ENCODE measurements at regions not wholly inside any gene's neighbourhood (a gene's known extent, or its start where the extent isn't known, plus 50 kb on each side); places are given as distances from the start of the nearest gene placed in this dataset.

- H3K9me3 ChIP-seq (ENCODE audit: low read depth), result no peaks in the 10 kb centered on the region
- in situ Hi-C loops (cut with MboI), result no loop called here
- H3K27ac ChIP-seq, result no peak overlapping the region
- H3K36me3 ChIP-seq (ENCODE audit: low read depth), result no peaks in the 10 kb centered on the region
- H3K27me3 ChIP-seq (replicated peaks; ENCODE audit: insufficient read depth), result no peaks in the 10 kb centered on the region
- no peak overlapping the region for H2AFZ ChIP-seq
- WGBS, 2 experiments (ENCODE audit: low coverage in 1 of 2, low lambda C conversion rate in 2 of 2, missing lambda C conversion rate in 2 of 2), result 56 to 67% methylated on average over 9 of the region's 9 CpGs
- no peaks in the 10 kb centered on the region for H3F3A ChIP-seq (ENCODE audit: insufficient read depth)
- no peaks in the 10 kb centered on the region for H3K79me2 ChIP-seq (ENCODE audit: insufficient read depth)
- H3K9ac ChIP-seq, result no peak overlapping the region
- H3K4me1 ChIP-seq (ENCODE audit: insufficient read depth), result no peaks in the 10 kb centered on the region
- H4K20me1 ChIP-seq (ENCODE audit: insufficient read depth), result no peaks in the 10 kb centered on the region
- no peak overlapping the region for H3K4me2 ChIP-seq (ENCODE audit: unreplicated experiment)
- TF ChIP-seq EZH2 (IDR thresholded peaks at IDR 0.05; ENCODE audit: insufficient read depth, poor library complexity, severe bottlenecking) (no peak), EZH2phosphoT487 (IDR thresholded peaks at IDR 0.05; ENCODE audit: insufficient read depth, low read depth) (no peak)
- DNase-seq, result no peak
- no peak overlapping the region for H3K4me3 ChIP-seq
- no peaks in the 10 kb centered on the region for H3K9me2 ChIP-seq (ENCODE audit: insufficient read depth)
Observed at GRCh38 chr14:96953087-96953874, 156.1 kb downstream of the VRK1 start.

- H3K9me3 ChIP-seq (ENCODE audit: low read depth), result no peaks in the 10 kb centered on the region
- no peak for DNase-seq
- H3K9ac ChIP-seq, result no peak overlapping the region
- H3K4me3 ChIP-seq, result no peak overlapping the region
- in situ Hi-C loops (cut with MboI), result no loop called here
- no peak overlapping the region for H3K27ac ChIP-seq
- no peaks in the 10 kb centered on the region for H3K27me3 ChIP-seq (replicated peaks; ENCODE audit: insufficient read depth)
- H3K79me2 ChIP-seq (ENCODE audit: insufficient read depth), result no peaks in the 10 kb centered on the region
- no peaks in the 10 kb centered on the region for H3K36me3 ChIP-seq (ENCODE audit: low read depth)
- TF ChIP-seq EZH2 (IDR thresholded peaks at IDR 0.05; ENCODE audit: insufficient read depth, poor library complexity, severe bottlenecking) (no peak), EZH2phosphoT487 (IDR thresholded peaks at IDR 0.05; ENCODE audit: insufficient read depth, low read depth) (no peak)
- no peak overlapping the region for H3K4me2 ChIP-seq (ENCODE audit: unreplicated experiment)
- no peak overlapping the region for H2AFZ ChIP-seq
- H3F3A ChIP-seq (ENCODE audit: insufficient read depth), result no peaks in the 10 kb centered on the region
- H4K20me1 ChIP-seq (ENCODE audit: insufficient read depth), result no peaks in the 10 kb centered on the region
- no peaks in the 10 kb centered on the region for H3K4me1 ChIP-seq (ENCODE audit: insufficient read depth)
- no peaks in the 10 kb centered on the region for H3K9me2 ChIP-seq (ENCODE audit: insufficient read depth)
- 54 to 56% methylated on average over 3 of the region's 3 CpGs for WGBS, 2 experiments (ENCODE audit: low coverage in 1 of 2, low lambda C conversion rate in 2 of 2, missing lambda C conversion rate in 2 of 2)
Observed at GRCh38 chr14:96953875-96954185, 156.6 kb downstream of the VRK1 start.

- H3F3A ChIP-seq (ENCODE audit: insufficient read depth), result no peaks in the 10 kb centered on the region
- H3K9me2 ChIP-seq (ENCODE audit: insufficient read depth), result no peaks in the 10 kb centered on the region
- no peak overlapping the region for H3K9ac ChIP-seq
- no peaks in the 10 kb centered on the region for H3K27me3 ChIP-seq (replicated peaks; ENCODE audit: insufficient read depth)
- in situ Hi-C loops (cut with MboI), result no loop called here
- H3K4me3 ChIP-seq, result no peak overlapping the region
- no peak overlapping the region for H2AFZ ChIP-seq
- H3K4me1 ChIP-seq (ENCODE audit: insufficient read depth), result no peaks in the 10 kb centered on the region
- no peak for DNase-seq
- TF ChIP-seq EZH2phosphoT487 (IDR thresholded peaks at IDR 0.05; ENCODE audit: insufficient read depth, low read depth), result no peak
- TF ChIP-seq EZH2 (IDR thresholded peaks at IDR 0.05; ENCODE audit: insufficient read depth, poor library complexity, severe bottlenecking), result no peak
- no peaks in the 10 kb centered on the region for H3K79me2 ChIP-seq (ENCODE audit: insufficient read depth)
- H3K27ac ChIP-seq, result no peak overlapping the region
- WGBS, 2 experiments (ENCODE audit: low coverage in 1 of 2, low lambda C conversion rate in 2 of 2, missing lambda C conversion rate in 2 of 2), result 54 to 56% methylated on average over 10 of the region's 10 CpGs
- no peak overlapping the region for H3K4me2 ChIP-seq (ENCODE audit: unreplicated experiment)
- H4K20me1 ChIP-seq (ENCODE audit: insufficient read depth), result no peaks in the 10 kb centered on the region
- no peaks in the 10 kb centered on the region for H3K36me3 ChIP-seq (ENCODE audit: low read depth)
- no peaks in the 10 kb centered on the region for H3K9me3 ChIP-seq (ENCODE audit: low read depth)
Observed at GRCh38 chr14:96956464-96957239, 159.5 kb downstream of the VRK1 start.

- Histone ChIP-seq H3F3A (ENCODE audit: insufficient read depth) (no peaks in the 10 kb centered on the region), H3K9me3 (ENCODE audit: low read depth) (no peaks in the 10 kb centered on the region), H4K20me1 (ENCODE audit: insufficient read depth) (no peaks in the 10 kb centered on the region), H3K27ac (no peak overlapping the region), H3K4me1 (ENCODE audit: insufficient read depth) (no peaks in the 10 kb centered on the region), H3K9me2 (ENCODE audit: insufficient read depth) (no peaks in the 10 kb centered on the region), H3K9ac (no peak overlapping the region), H3K36me3 (ENCODE audit: low read depth) (no peaks in the 10 kb centered on the region), H2AFZ (no peak overlapping the region), H3K4me3 (no peak overlapping the region), H3K79me2 (ENCODE audit: insufficient read depth) (no peaks in the 10 kb centered on the region), H3K4me2 (ENCODE audit: unreplicated experiment) (no peak overlapping the region), H3K27me3 (replicated peaks; ENCODE audit: insufficient read depth) (no peaks in the 10 kb centered on the region)
- WGBS, 2 experiments (ENCODE audit: low coverage in 1 of 2, low lambda C conversion rate in 2 of 2, missing lambda C conversion rate in 2 of 2), result 78 to 88% methylated on average over 9 to 11 of the region's 11 CpGs
- in situ Hi-C loops (cut with MboI), result no loop called here
- DNase-seq, result no peak
- TF ChIP-seq EZH2 (IDR thresholded peaks at IDR 0.05; ENCODE audit: insufficient read depth, poor library complexity, severe bottlenecking) (no peak), EZH2phosphoT487 (IDR thresholded peaks at IDR 0.05; ENCODE audit: insufficient read depth, low read depth) (no peak)
Observed at GRCh38 chr14:96958057-96958456, 160.9 kb downstream of the VRK1 start.

All from GM23248 (cell line).